Fibroblast of lung (primary cell): ENCODE measurements at regions not wholly inside any gene's neighbourhood (a gene's known extent, or its start where the extent isn't known, plus 50 kb on each side); places are given as distances from the start of the nearest gene placed in this dataset.

Experiments
- DNase-seq, 2 donors: peaks; one replicate each; pipeline versions ENCODE4 v3.0.0 to v3.0.0-alpha.2; 2010; ENCODE audit warnings: low read depth in 2 of 2
- H2AFZ ChIP-seq: 2 replicates; pipeline ENCODE4 v1.5.1; 2012; ENCODE audit warnings: low read length, control low read depth, inconsistent platforms
- H3K27ac ChIP-seq: 2 replicates; pipeline ENCODE4 v1.5.1; 2011; ENCODE audit warnings: low read length, control low read depth; ENCODE audit not compliant: insufficient read depth
- H3K27me3 ChIP-seq: 2 replicates; pipeline ENCODE4 v1.5.1; 2011; ENCODE audit warnings: mild to moderate bottlenecking, low read length; ENCODE audit not compliant: control insufficient read depth, insufficient read depth
- H3K36me3 ChIP-seq: 2 replicates; pipeline ENCODE4 v1.5.1; 2011; ENCODE audit warnings: low read length; ENCODE audit not compliant: control insufficient read depth, insufficient read depth
- H3K4me1 ChIP-seq: 2 replicates; pipeline ENCODE4 v1.5.1; 2011; ENCODE audit warnings: low read length; ENCODE audit not compliant: control insufficient read depth, insufficient read depth; ENCODE audit errors: extremely low read depth
- H3K4me2 ChIP-seq: 2 replicates; pipeline ENCODE4 v1.5.1; 2011; ENCODE audit warnings: low read length, control low read depth; ENCODE audit not compliant: insufficient read depth; ENCODE audit errors: extremely low read depth
- H3K4me3 ChIP-seq, 4 experiments: fragments of 200-600 bp in 1 of 4; sonication (generic) in 1 of 4; replicated peaks in 1 of 4; 2 replicates each; pipeline ENCODE4 v1.5.1; 2011 to 2016; ENCODE audit warnings: low read length in 4 of 4, low read depth in 3 of 4, mild to moderate bottlenecking in 3 of 4, control low read depth in 2 of 4, inconsistent platforms in 1 of 4, mixed read lengths in 1 of 4; ENCODE audit not compliant: insufficient read depth in 1 of 4; ENCODE audit errors: control extremely low read depth in 1 of 4
- H3K79me2 ChIP-seq: 2 replicates; pipeline ENCODE4 v1.5.1; 2012; ENCODE audit warnings: mild to moderate bottlenecking, low read length, inconsistent platforms; ENCODE audit not compliant: control insufficient read depth, insufficient read depth
- H3K9ac ChIP-seq: 2 replicates; pipeline ENCODE4 v1.5.1; 2011; ENCODE audit warnings: mild to moderate bottlenecking, low read length, control low read depth; ENCODE audit not compliant: insufficient read depth
- H3K9me3 ChIP-seq: 2 replicates; pipeline ENCODE4 v1.5.1; 2012; ENCODE audit warnings: low read depth, low read length; ENCODE audit not compliant: control insufficient read depth, insufficient read depth
- H4K20me1 ChIP-seq: 2 replicates; pipeline ENCODE4 v1.5.1; 2011; ENCODE audit warnings: low read length; ENCODE audit not compliant: control insufficient read depth, insufficient read depth; ENCODE audit errors: extremely low read depth
- CTCF ChIP-seq, 2 donors: IDR thresholded peaks in 1 of 2; conservative IDR thresholded peaks in 1 of 2; 1 replicate in 1 of 2; 2 replicates in 1 of 2; pipeline ENCODE4 v1.5.1; 2011 to 2012; ENCODE audit warnings: low read length in 2 of 2, control low read depth in 1 of 2, inconsistent platforms in 1 of 2, low read depth in 1 of 2, mild to moderate bottlenecking in 1 of 2
- EZH2 ChIP-seq: IDR thresholded peaks from 2 replicates; pipeline ENCODE4 v1.5.1; 2012; ENCODE audit warnings: low read length, control low read depth, mild to moderate bottlenecking; ENCODE audit errors: missing control alignments

- TF ChIP-seq EZH2 = no peak
- H3K79me2 ChIP-seq = no peaks in the 10 kb centered on the region
- no peak overlapping the region for H2AFZ ChIP-seq
- no peak overlapping the region for H3K9ac ChIP-seq
- no peaks in the 10 kb centered on the region for H3K27me3 ChIP-seq
- no peak overlapping the region for H3K4me3 ChIP-seq
- H3K27ac ChIP-seq = no peak overlapping the region
- H3K4me1 ChIP-seq = no peaks in the 10 kb centered on the region
- H3K9me3 ChIP-seq = no peaks in the 10 kb centered on the region
- no peaks in the 10 kb centered on the region for H4K20me1 ChIP-seq
- no peaks in the 10 kb centered on the region for H3K36me3 ChIP-seq
- no peak for DNase-seq
- H3K4me2 ChIP-seq = no peak overlapping the region
These were observed 1048.0 kb downstream of the PLA2G4A start for GRCh38 chr1:187876775-187877174.

GRCh38 chr1:187877220-187877619, 1048.5 kb downstream of the PLA2G4A start:
- Histone ChIP-seq H2AFZ (no peak overlapping the region), H4K20me1 (no peaks in the 10 kb centered on the region), H3K27me3 (no peaks in the 10 kb centered on the region), H3K4me1 (no peaks in the 10 kb centered on the region), H3K36me3 (no peaks in the 10 kb centered on the region), H3K79me2 (no peaks in the 10 kb centered on the region), H3K4me2 (no peak overlapping the region), H3K9ac (no peak overlapping the region), H3K27ac (no peak overlapping the region), H3K9me3 (no peaks in the 10 kb centered on the region), H3K4me3 (no peak overlapping the region)
- DNase-seq = no peak
- TF ChIP-seq CTCF (conservative IDR thresholded peaks at IDR 0.05 in 1 of 2, IDR thresholded peaks at IDR 0.05 in 1 of 2; ENCODE audit: low read depth in 1 of 2, low read length in 2 of 2) (no peak), EZH2 (no peak)

GRCh38 chr1:187878883-187879282, 1050.1 kb downstream of the PLA2G4A start:
- no peaks in the 10 kb centered on the region for H3K79me2 ChIP-seq
- no peak overlapping the region for H3K27ac ChIP-seq
- H3K27me3 ChIP-seq = no peaks in the 10 kb centered on the region
- DNase-seq = no peak
- H3K4me2 ChIP-seq = no peak overlapping the region
- no peak overlapping the region for H2AFZ ChIP-seq
- no peaks in the 10 kb centered on the region for H3K9me3 ChIP-seq
- TF ChIP-seq CTCF (conservative IDR thresholded peaks at IDR 0.05 in 1 of 2, IDR thresholded peaks at IDR 0.05 in 1 of 2; ENCODE audit: low read depth in 1 of 2, low read length in 2 of 2) (no peak), EZH2 (no peak)
- H3K9ac ChIP-seq = no peak overlapping the region
- H3K4me3 ChIP-seq = no peak overlapping the region
- H3K36me3 ChIP-seq = no peaks in the 10 kb centered on the region
- H4K20me1 ChIP-seq = no peaks in the 10 kb centered on the region
- H3K4me1 ChIP-seq = no peaks in the 10 kb centered on the region

- Histone ChIP-seq H3K36me3 (no peaks in the 10 kb centered on the region), H3K4me3 (no peak overlapping the region), H2AFZ (no peak overlapping the region), H3K79me2 (no peaks in the 10 kb centered on the region), H3K9me3 (no peaks in the 10 kb centered on the region), H3K27me3 (no peaks in the 10 kb centered on the region), H3K4me1 (no peaks in the 10 kb centered on the region), H3K4me2 (no peak overlapping the region), H3K27ac (no peak overlapping the region), H4K20me1 (no peaks in the 10 kb centered on the region), H3K9ac (no peak overlapping the region)
- TF ChIP-seq CTCF (conservative IDR thresholded peaks at IDR 0.05 in 1 of 2, IDR thresholded peaks at IDR 0.05 in 1 of 2; ENCODE audit: low read depth in 1 of 2, low read length in 2 of 2) = no peak
- no peak for TF ChIP-seq EZH2
- DNase-seq = no peak
These were observed 1054.6 kb downstream of the PLA2G4A start for GRCh38 chr1:187883356-187883755.
